ENCODE measurements at regions not wholly inside any gene's neighbourhood (a gene's known extent, or its start where the extent isn't known, plus 50 kb on each side); places are given as distances from the start of the nearest gene placed in this dataset.

DNA sequence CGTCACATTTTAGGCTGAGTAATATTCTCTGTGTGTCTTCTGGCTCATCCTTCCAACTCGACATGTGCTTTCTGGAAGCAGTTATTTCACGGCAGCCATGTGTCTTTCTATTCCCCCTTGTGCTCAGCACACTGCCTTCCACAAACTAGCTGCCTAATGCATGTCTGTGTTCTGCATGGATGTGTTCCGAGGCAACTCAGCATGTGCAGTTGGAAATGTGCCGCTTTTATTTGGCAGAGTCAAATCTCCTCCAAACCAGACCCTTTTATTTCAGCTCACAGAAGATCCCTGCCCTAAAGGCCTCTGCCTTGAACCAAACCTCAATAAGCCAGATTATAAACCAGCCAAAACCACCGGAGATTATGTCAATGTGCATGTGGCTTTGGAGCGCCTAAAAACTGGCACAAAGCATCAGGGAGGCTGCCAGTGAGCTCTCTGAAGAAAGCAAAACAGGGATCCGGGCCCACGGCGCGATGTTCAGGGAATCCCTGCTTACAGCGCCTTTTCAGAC, 360.2 kb downstream of the DEPDC1B start:
- no peak for TF ChIP-seq POLR2A (IDR thresholded peaks at IDR 0.05; ENCODE audit: low read depth, low read length)
- no peak for TF ChIP-seq SPI1 (IDR thresholded peaks at IDR 0.05; ENCODE audit: low read depth, low read length)
- TF ChIP-seq PAX5 (IDR thresholded peaks at IDR 0.05; ENCODE audit: insufficient read depth, low read length, severe bottlenecking): no peak
- no peak for TF ChIP-seq POLR2AphosphoS5 (IDR thresholded peaks at IDR 0.05; ENCODE audit: low read depth, low read length)
- no peak for TF ChIP-seq TAF1 (IDR thresholded peaks at IDR 0.05; ENCODE audit: low read depth, low read length)
- TF ChIP-seq POU2F2 (IDR thresholded peaks at IDR 0.05; ENCODE audit: low read depth, low read length): no peak

Data from GM12891 (cell line).